COLO668 (cell line): ENCODE measurements at regions not wholly inside any gene's neighbourhood (a gene's known extent, or its start where the extent isn't known, plus 50 kb on each side); places are given as distances from the start of the nearest gene placed in this dataset.

ENCODE experiments used
- DNase-seq: peaks from one replicate; lab custom pipeline; 2025; ENCODE audit not compliant: unreplicated experiment; lab: John Stamatoyannopoulos, UW

- DNase-seq: no peak
Observed at GRCh38 chr2:126299469-126299976, 356.4 kb upstream of the GYPC start.

DNA sequence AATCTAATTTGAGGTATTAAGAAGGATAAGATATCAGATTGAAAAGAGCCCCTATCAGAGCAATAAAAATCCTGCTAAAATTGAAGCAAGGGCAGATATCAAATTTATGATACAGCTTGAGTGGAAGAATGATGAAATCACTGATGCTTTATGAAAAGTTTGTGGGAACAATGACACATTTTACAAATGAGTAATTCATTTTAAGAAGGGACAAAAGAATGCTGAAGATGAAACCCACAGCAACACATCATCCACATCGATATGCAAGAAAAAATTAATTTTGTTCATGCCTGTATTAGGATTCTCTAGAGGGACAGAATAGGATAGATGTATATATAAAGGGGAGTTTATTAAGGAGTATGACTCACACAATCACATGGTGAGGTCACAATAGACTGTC lies 355.6 kb upstream of the GYPC start:
- DNase-seq: no peak

- DNase-seq: no peak
Observed at GRCh38 chr2:126302043-126302442, 353.9 kb upstream of the GYPC start.

DNA sequence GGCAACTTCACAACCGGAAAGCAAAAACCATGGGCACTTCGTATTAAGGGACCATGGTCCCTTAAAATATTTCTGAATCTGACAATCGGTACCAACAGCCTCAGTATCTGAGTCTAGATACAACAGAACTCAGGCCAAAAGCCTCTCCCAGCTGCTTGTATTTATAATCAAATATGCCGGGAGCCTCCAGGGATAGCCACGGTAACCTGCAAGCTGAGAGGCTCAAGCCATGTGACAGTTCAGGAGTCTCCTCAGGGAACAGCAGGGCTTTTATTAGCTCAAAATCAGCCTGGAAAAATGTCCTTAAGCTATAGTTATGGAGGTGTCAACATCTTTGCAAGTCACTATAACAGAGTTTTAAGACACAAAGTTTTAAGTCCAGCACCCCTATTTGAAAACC lies 352.8 kb upstream of the GYPC start:
- no peak for DNase-seq

- DNase-seq: no peak
Observed at GRCh38 chr2:126304154-126304553, 351.8 kb upstream of the GYPC start.

DNA sequence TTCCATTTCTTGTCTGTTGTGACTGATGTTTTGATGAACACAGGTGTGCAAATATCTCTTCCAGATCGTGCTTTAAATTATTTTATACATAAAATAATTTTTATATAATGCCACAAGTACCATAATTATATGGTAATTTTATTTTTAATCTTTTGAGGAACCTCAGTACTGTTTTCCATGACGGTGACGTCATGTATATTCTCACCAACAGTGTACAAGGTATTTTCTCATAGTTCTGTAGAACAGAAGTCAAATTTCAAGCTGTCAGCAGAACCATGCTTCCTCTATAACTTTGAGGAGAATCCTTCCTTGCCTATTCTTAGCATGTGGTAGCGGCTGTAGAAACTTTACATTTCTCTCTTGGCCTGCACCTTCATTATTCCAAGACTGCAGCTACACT lies 349.4 kb upstream of the GYPC start:
- no peak for DNase-seq

DNA sequence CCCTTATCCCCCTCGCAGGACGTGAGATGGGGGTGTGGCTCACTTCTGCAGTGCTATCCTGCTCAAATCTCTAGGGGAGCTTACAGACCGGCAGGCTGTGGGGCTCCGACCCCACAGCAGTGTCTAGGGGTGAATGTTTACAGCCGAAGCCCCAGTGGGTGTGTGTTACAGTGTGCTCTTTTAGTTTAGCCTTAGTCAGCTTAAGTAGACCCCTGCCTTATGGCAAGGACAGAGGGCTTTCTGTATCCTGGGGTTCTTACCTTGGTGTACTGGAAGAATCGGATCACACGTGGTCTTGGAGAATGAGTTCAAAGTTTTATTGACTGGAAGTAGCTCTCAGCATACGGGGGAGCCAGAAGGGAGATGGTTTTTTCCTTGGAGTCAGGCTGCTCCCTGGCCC lies 348.2 kb upstream of the GYPC start:
- no peak for DNase-seq

GRCh38 chr2:126309185-126309584 lies 346.8 kb upstream of the GYPC start:
- no peak for DNase-seq

- no peak for DNase-seq
Observed at GRCh38 chr2:126312579-126312978, 343.4 kb upstream of the GYPC start.

DNA sequence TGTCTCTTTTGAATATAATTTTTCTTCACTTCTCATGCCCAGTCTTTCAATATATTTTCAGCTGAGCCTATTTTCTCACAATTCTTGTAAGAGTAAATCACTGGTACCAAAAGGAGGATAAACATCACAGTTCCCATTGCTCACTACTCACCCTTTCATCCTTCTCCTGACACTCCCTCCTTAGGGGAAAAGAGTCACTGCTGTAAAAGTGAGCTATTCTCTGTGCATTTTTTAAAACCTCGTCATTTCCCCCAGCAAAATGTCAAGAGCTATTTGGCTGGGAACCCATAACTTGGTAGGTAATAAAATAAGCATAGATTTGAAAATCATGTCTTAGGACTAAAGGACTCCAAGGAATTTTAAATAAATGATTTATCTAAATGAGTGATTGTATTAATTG lies 340.1 kb upstream of the GYPC start:
- no peak for DNase-seq

- no peak for DNase-seq
Observed at GRCh38 chr2:126317790-126318431, 338.0 kb upstream of the GYPC start.

GRCh38 chr2:126322342-126322741 lies 333.6 kb upstream of the GYPC start:
- DNase-seq: no peak

DNA sequence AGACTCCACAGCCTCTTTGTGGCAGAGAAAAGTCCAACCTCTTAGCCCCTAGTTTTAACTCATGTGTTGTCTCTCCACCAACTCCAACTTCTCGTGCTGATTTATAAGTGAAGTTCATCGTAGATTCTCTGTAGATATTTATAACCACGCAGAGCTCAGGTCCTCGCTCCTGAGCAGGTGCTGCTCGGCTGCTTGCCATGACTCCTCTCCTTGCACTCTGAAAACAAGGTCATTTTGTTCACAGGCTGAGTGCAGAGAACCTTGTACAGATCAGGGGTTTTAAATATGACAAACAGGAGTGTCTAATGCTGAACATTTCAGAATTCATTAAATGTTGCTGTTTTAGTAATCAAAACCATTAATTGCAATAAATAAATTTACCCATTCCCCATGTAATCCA lies 330.8 kb upstream of the GYPC start:
- DNase-seq: no peak

DNA sequence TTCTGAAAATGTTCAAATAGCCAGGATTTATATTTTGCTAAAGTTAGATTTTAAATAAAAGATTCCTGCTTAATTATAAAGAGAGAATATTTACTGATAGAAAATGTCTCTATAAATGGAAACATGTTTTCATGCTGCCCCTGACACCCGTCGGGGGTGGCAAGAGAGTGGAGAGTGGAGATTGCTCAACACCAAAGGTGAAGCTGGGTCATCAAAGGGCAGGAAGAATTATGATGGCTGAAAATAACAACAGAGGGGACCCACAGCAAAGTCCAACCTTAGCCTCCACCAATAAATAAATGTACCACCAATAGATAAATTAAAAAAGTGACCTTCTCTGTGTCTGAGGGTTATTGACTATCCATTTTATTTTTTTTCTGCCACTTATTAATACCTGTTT lies 326.8 kb upstream of the GYPC start:
- DNase-seq: no peak

DNA sequence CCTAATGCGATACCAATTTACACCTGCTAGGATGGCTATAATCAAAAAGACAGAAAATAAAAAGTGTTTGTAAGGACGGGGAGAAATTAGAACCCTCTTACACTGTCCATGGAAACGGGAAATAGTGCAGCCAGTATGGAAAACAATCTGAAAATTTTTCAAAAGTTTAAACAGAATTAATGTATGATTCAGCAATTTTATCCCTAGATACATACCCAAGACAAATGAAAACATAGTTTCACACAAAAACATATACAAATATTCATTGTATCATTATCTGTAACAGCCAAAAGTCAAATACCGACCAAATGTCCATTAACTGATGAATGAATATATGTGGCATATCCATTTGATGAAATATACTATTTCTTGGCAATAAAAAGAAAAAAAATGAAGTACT lies 313.5 kb upstream of the GYPC start:
- DNase-seq: no peak

DNA sequence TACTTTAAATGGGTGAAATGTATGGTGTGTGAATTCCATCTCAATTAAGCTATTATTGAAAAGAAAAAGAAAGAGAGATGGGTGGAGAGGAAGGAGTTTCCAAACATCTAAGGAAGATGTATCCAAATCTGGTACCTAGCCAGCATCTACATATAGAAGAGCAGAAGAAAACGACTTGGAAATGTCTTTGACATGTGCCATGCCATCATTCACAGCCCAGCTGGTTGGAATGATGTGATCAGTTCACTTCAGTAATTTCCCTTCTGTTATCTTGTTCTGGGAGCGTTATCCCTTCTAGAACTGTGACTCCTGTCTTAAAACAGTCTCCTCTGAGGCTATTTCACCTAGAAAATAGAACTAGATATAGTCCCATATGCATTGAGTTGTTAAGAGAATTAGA lies 312.8 kb upstream of the GYPC start:
- DNase-seq: no peak

DNA sequence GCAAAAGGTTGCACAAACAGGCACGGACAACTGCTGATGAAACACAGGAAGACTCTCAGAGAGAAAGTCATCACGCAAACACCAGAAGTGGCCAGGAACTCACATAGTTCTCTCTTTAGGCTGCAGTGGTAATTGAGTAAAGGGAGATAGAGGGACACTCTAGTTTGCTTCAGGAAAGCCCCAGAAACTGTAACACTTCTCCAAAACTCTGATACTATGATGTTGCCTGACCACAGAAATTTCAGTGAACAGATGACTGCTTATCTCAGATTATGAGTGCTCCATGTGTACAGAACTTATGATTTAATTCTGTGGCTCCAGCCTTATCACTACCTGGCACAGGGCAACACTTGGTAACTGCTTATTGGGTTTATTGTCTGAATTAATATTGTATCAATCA lies 311.5 kb upstream of the GYPC start:
- DNase-seq: no peak

DNA sequence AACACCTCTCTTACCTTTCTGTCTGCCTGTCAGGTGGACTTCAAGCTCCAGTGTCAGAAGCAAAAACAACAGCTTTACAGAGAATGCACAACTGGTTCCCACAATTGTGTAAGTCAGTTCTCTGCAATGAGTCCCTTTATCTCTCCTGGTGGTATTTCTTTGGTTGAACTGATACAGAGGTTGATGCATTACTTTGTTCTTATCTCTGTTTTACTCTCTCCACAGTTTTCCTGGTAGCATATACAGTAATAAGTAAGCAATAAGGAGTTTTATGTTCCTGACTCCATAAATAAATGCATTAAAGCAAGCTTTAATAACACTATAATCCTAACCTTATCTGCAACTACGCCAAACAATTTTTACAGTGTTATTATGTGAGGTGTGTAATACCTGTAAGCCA lies 310.3 kb upstream of the GYPC start:
- no peak for DNase-seq

DNA sequence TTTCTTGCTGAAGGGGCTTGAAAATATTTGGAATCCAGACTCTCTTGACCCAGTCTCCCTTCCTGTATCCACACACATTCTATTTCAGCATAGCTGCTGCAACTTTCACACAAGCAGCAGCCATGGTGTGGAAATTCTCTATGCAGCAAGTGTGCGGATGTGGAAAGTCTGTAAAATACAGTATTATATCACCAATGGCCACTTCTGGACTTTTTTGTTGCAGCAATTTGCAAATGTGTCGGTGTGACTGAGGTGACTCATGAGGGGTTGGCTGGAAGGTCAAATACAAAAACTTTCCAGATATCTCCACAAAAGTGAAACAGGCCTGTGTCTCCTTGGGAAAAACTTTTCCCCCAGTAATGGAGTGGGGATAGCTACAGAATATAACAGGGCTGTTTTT lies 299.3 kb upstream of the GYPC start:
- no peak for DNase-seq

DNA sequence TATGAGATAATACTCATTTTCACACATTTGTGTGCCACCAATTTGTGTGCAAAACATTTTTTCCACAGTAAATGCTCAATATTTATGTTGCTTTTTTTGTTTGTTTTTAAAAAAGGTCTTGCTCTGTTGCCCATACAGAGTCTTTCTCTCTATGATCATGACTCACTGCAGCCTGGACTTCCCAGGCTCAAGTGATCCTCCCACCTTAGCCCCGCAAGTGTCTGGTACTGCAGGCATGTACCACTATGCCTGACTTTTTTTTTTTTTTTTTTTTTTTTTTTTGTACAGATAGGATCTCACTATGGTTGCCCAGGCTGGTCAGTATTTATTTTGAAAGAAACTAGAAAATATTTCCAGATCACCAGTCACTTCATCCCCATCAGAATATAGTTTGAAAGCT lies 297.8 kb upstream of the GYPC start:
- DNase-seq: no peak

GRCh38 chr2:126359494-126359893 lies 296.5 kb upstream of the GYPC start:
- DNase-seq: no peak

- DNase-seq: no peak
Observed at GRCh38 chr2:126367361-126367760, 288.6 kb upstream of the GYPC start.

- DNase-seq: no peak
Observed at GRCh38 chr2:126368758-126369157, 287.2 kb upstream of the GYPC start.

DNA sequence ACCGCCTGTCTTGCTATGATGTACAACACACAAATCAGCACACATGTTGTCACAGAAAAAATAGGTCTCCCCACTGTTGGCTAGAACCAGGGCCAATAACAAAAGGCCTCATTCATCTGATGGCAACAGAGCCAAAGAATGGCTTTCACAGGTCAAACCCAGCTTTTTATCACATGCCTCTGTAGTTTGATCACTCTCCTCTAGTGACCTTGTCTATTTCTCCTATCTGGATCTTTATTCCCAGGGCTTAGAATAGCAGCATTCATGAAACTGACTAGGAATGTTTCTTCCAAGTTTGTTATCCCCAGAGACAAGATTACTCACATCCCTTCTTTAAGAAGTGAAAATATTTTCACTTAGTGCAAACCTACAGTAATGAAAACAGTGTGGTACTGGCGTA lies 285.8 kb upstream of the GYPC start:
- DNase-seq: no peak
